Naive thymus-derived CD8-positive, alpha-beta T cell (primary cell): ENCODE measurements at regions not wholly inside any gene's neighbourhood (a gene's known extent, or its start where the extent isn't known, plus 50 kb on each side); places are given as distances from the start of the nearest gene placed in this dataset.
"Not testable (repeated sequence)": the region's sequence is repeated elsewhere in the genome, so short reads cannot be mapped to it uniquely, and the experiment has no call there.

Experiments
- ATAC-seq, 2 donors: fragments of 150-1000 bp; cut with Tn5 transposase in 1 of 2; sonication (Bioruptor Pico), chemical (Tn5 transposase) in 1 of 2; 1 replicate in 1 of 2; 2 replicates in 1 of 2; pipeline ENCODE4 v1.10.0; 2021; ENCODE audit warnings: mild to moderate bottlenecking in 2 of 2, moderate library complexity in 2 of 2
- POLR2A ChIA-PET: fragments of 350-600 bp; sonication (Branson Sonifier 250); formaldehyde crosslinking; loops from one replicate; lab custom pipeline; 2021; ENCODE audit warnings: antibody characterized with exemption; lab: Charles Lee
- DNase-seq, 10 donors: peaks; one replicate each; pipeline versions ENCODE4 v3.0.0 to v3.0.0-alpha.2; 2020 to 2022
- H3K27ac Mint-ChIP-seq, 10 donors: one replicate each; pipeline ENCODE4 v1.8.0; 2020 to 2022; ENCODE audit warnings: mild to moderate bottlenecking in 10 of 10, mixed read lengths in 10 of 10, moderate library complexity in 4 of 10, inconsistent platforms in 1 of 10
- H3K27me3 Mint-ChIP-seq, 5 donors: one replicate each; pipeline ENCODE4 v1.8.0; 2021 to 2022; ENCODE audit warnings: mixed read lengths in 5 of 5
- H3K36me3 Mint-ChIP-seq, 3 donors: one replicate each; pipeline ENCODE4 v1.8.0; 2020 to 2022; ENCODE audit warnings: mixed read lengths in 3 of 3, mild to moderate bottlenecking in 2 of 3, inconsistent platforms in 1 of 3
- H3K4me1 Mint-ChIP-seq, 4 donors: one replicate each; pipeline ENCODE4 v1.8.0; 2021 to 2022; ENCODE audit warnings: mixed read lengths in 4 of 4
- H3K4me3 Mint-ChIP-seq, 10 donors: one replicate each; pipeline ENCODE4 v1.8.0; 2020 to 2022; ENCODE audit warnings: mild to moderate bottlenecking in 10 of 10, mixed read lengths in 10 of 10, moderate library complexity in 6 of 10, inconsistent platforms in 1 of 10
- H3K9me3 Mint-ChIP-seq, 9 donors: one replicate each; pipeline ENCODE4 v1.8.0; 2020 to 2022; ENCODE audit warnings: mixed read lengths in 9 of 9, mild to moderate bottlenecking in 3 of 9, inconsistent platforms in 1 of 9, moderate library complexity in 1 of 9

- POLR2A ChIA-PET, result no interaction called here
- H3K4me1 Mint-ChIP-seq, result no peaks in the 10 kb centered on the region
- no peak overlapping the region for H3K4me3 Mint-ChIP-seq
- H3K9me3 Mint-ChIP-seq, result peaks cover 0 to 19% (median 3%) of the 10 kb centered on the region in 9 donors
- H3K36me3 Mint-ChIP-seq, result no peaks in the 10 kb centered on the region
- DNase-seq (no peak), ATAC-seq (no peak)
- no peaks in the 10 kb centered on the region for H3K27me3 Mint-ChIP-seq
- H3K27ac Mint-ChIP-seq, result no peak overlapping the region
Observed at GRCh38 chr2:188678882-188679281, 295.3 kb upstream of the COL3A1 start.

DNA sequence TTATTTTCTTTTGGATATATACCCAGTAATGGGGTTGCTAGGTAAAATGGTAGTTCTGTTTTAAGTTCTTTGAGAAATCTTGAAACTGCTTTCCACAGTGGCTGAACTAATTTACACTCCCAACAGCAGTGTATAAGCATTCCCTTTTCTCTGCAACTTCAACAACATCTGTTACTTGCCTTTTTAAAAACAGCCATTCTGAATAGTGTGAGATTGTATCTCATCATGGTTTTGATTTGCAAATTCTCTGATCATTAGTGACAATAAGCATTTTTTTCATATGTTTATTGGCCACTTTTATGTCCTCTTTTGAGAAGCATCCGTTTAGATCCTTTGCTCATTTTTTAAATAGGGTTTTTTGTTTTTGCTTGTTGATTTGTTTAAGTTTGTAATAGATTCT, 291.3 kb upstream of the COL3A1 start:
- POLR2A ChIA-PET, result no interaction called here

DNA sequence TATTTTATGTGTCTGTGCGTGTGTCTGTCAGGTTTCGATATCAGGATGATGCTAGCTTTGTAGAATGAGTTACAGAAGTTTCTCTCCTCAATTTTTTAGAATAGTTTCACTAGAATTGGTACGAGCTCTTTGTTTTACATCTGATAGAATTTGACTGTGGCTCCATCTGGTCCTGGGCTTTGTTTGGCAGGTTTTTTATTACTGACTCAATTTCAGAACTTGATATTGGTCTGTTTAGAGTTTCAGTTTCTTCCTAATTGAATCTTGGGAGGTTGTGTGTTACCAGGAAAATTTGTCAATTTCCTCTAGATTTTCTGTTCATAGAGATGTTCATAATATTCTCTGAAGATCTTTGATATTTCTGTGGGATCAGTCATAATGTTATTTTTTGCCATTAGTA, 289.4 kb upstream of the COL3A1 start:
- POLR2A ChIA-PET, result no interaction called here
- H3K27ac Mint-ChIP-seq, result no peak overlapping the region
- peaks cover 0 to 25% (median 8%) of the 10 kb centered on the region in 9 donors for H3K9me3 Mint-ChIP-seq
- no peak overlapping the region for H3K4me3 Mint-ChIP-seq
- ATAC-seq (no peak), DNase-seq (no peak)
- H3K4me1 Mint-ChIP-seq, result no peaks in the 10 kb centered on the region
- H3K36me3 Mint-ChIP-seq, result no peaks in the 10 kb centered on the region
- no peaks in the 10 kb centered on the region for H3K27me3 Mint-ChIP-seq

More for the DNA sequence above, 291.3 kb upstream of the COL3A1 start:
- no peak overlapping the region for H3K4me3 Mint-ChIP-seq
- no peaks in the 10 kb centered on the region for H3K27me3 Mint-ChIP-seq
- H3K4me1 Mint-ChIP-seq, result no peaks in the 10 kb centered on the region
- no peak overlapping the region for H3K27ac Mint-ChIP-seq
- ATAC-seq (no peak), DNase-seq (no peak)
- H3K36me3 Mint-ChIP-seq, result no peaks in the 10 kb centered on the region
- peaks cover 0 to 25% (median 4%) of the 10 kb centered on the region in 9 donors for H3K9me3 Mint-ChIP-seq

DNA sequence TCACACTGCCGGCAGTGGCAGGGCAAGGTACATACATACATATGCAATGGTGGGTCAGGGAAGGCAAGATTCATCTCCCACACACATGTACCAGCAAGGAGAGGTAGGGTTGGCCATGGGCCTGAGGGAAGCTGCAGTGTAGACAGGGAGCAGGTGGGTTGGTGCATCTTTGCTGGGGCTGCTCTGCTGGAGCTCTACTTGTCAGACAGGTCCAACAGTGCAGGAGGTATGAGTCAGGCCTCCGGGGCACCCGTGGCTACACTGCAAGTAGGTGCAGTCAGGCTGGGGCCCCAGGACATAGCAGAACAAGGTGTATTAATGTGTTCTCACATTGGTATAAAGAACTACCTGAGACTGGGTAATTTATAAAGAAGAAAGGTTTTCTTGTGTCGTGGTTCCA, 281.1 kb upstream of the COL3A1 start:
- no peaks in the 10 kb centered on the region for H3K4me1 Mint-ChIP-seq
- peaks cover 0 to 2% (median 0%) of the 10 kb centered on the region in 5 donors for H3K27me3 Mint-ChIP-seq
- ATAC-seq, result no peak
- H3K36me3 Mint-ChIP-seq, result no peaks in the 10 kb centered on the region
- peaks cover 0 to 14% (median 6%) of the 10 kb centered on the region in 9 donors for H3K9me3 Mint-ChIP-seq
- H3K4me3 Mint-ChIP-seq, result no peak overlapping the region
- no peak overlapping the region for H3K27ac Mint-ChIP-seq
- POLR2A ChIA-PET, result no interaction called here
- no peak for DNase-seq

- H3K9me3 Mint-ChIP-seq, result peaks cover 0 to 14% (median 4%) of the 10 kb centered on the region in 9 donors
- H3K27ac Mint-ChIP-seq, result no peak overlapping the region
- no peak for ATAC-seq
- no peaks in the 10 kb centered on the region for H3K4me1 Mint-ChIP-seq
- POLR2A ChIA-PET, result no interaction called here
- H3K36me3 Mint-ChIP-seq, result no peaks in the 10 kb centered on the region
- no peak for DNase-seq
- no peak overlapping the region for H3K4me3 Mint-ChIP-seq
- H3K27me3 Mint-ChIP-seq, result peaks cover 0 to 2% (median 0%) of the 10 kb centered on the region in 5 donors
Observed at GRCh38 chr2:188693771-188694170, 280.4 kb upstream of the COL3A1 start.

DNA sequence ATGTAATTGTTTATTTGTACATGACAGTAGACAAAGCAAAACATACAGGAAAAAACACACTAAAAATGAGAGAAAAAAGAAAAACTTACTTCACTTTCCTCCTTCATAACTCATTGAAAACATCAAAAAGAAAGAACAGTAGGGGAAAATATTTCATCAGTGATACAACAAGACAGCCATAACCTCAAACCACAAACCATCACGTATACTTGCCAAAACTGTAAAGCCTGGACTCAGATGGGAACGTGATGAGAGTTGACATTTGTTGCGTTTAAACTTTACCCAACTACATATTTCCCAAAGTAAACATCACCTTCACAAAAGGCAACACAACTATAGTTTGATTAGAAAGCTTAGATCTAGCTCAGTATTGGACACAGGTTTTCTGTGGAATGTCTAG, 278.2 kb upstream of the COL3A1 start:
- H3K36me3 Mint-ChIP-seq, result no peaks in the 10 kb centered on the region
- ATAC-seq, result no peak
- H3K27me3 Mint-ChIP-seq, result peaks cover 0 to 2% (median 0%) of the 10 kb centered on the region in 5 donors
- H3K4me1 Mint-ChIP-seq, result no peaks in the 10 kb centered on the region
- POLR2A ChIA-PET, result no interaction called here
- DNase-seq, result no peak
- no peak overlapping the region for H3K27ac Mint-ChIP-seq
- H3K4me3 Mint-ChIP-seq, result no peak overlapping the region
- H3K9me3 Mint-ChIP-seq, result peaks cover 0 to 16% (median 0%) of the 10 kb centered on the region in 9 donors

- H3K4me1 Mint-ChIP-seq, H3K27ac Mint-ChIP-seq, ATAC-seq, DNase-seq, H3K36me3 Mint-ChIP-seq, H3K27me3 Mint-ChIP-seq, H3K4me3 Mint-ChIP-seq, POLR2A ChIA-PET: not testable (repeated sequence)
- H3K9me3 Mint-ChIP-seq, result peaks cover 0 to 10% (median 0%) of the 10 kb centered on the region in 9 donors
Observed at GRCh38 chr2:188698151-188698550, 276.0 kb upstream of the COL3A1 start.

- DNase-seq (no peak), ATAC-seq (no peak)
- H3K4me1 Mint-ChIP-seq, result no peaks in the 10 kb centered on the region
- H3K36me3 Mint-ChIP-seq, result no peaks in the 10 kb centered on the region
- H3K9me3 Mint-ChIP-seq, result peaks cover 0 to 15% (median 1%) of the 10 kb centered on the region in 9 donors
- POLR2A ChIA-PET, result no interaction called here
- no peak overlapping the region for H3K27ac Mint-ChIP-seq
- H3K4me3 Mint-ChIP-seq, result no peak overlapping the region
- no peaks in the 10 kb centered on the region for H3K27me3 Mint-ChIP-seq
Observed at GRCh38 chr2:188701836-188702235, 272.3 kb upstream of the COL3A1 start.

GRCh38 chr2:188705191-188705590, 269.0 kb upstream of the COL3A1 start:
- H3K27me3 Mint-ChIP-seq, result no peaks in the 10 kb centered on the region
- POLR2A ChIA-PET, result no interaction called here
- DNase-seq, result no peak
- ATAC-seq, result no peak
- no peaks in the 10 kb centered on the region for H3K4me1 Mint-ChIP-seq
- H3K9me3 Mint-ChIP-seq, result peaks cover 0 to 13% (median 4%) of the 10 kb centered on the region in 9 donors
- H3K27ac Mint-ChIP-seq, result no peak overlapping the region
- H3K4me3 Mint-ChIP-seq, result no peak overlapping the region
- no peaks in the 10 kb centered on the region for H3K36me3 Mint-ChIP-seq

GRCh38 chr2:188713961-188714360, 260.2 kb upstream of the COL3A1 start:
- POLR2A ChIA-PET, result no interaction called here
- DNase-seq (no peak), ATAC-seq (no peak)
- Mint-ChIP-seq H3K36me3 (no peaks in the 10 kb centered on the region), H3K4me3 (no peak overlapping the region), H3K27me3 (no peaks in the 10 kb centered on the region), H3K9me3 (peaks cover 0 to 28% (median 9%) of the 10 kb centered on the region in 9 donors), H3K4me1 (no peaks in the 10 kb centered on the region), H3K27ac (no peak overlapping the region)

DNA sequence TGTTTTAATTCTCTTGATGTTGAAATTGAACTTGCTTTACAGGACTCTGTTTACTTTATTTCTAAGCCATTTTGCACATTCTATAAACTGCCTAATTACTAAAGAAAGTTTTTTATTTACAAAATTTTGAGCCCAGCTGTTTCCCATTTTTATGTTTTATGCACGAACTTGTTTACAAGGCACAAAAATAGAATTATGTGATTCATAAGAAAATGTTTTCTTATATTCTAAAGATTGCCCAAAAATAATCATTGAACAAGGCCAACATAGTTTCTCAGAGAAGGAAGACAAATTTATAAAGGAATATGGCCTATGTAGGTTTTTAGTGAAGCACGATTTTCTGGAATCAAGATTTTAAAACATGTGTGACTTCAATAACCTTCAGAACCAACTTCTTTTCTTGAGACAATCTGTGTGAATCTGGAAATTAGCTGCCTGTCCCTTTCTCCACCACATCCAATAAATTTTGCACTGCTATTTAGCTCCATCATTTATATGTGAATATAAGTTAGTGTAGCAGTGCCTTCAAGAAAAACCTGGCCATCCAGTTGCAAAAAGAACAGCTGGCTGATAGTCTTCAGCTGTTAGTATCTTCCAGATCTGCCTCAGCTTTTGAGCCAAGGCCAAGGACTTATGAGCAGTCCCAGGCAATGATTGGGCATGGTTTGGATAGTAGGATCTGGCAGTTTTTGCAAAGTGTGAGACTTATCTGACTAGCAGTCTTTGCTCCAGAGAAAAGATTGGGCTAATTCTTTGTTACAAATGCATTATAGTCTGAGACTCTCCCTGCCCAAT, 253.2 kb upstream of the COL3A1 start:
- DNase-seq, result no peak
- peaks cover 0 to 14% (median 0%) of the 10 kb centered on the region in 9 donors for H3K9me3 Mint-ChIP-seq
- ATAC-seq, result no peak
- no peaks in the 10 kb centered on the region for H3K27me3 Mint-ChIP-seq
- POLR2A ChIA-PET, result no interaction called here
- no peak overlapping the region for H3K27ac Mint-ChIP-seq
- H3K36me3 Mint-ChIP-seq, result no peaks in the 10 kb centered on the region
- H3K4me3 Mint-ChIP-seq, result no peak overlapping the region
- H3K4me1 Mint-ChIP-seq, result no peaks in the 10 kb centered on the region

GRCh38 chr2:188721784-188722183, 252.4 kb upstream of the COL3A1 start:
- Mint-ChIP-seq H3K9me3 (peaks cover 0 to 11% (median 0%) of the 10 kb centered on the region in 9 donors), H3K27ac (no peak overlapping the region), H3K27me3 (no peaks in the 10 kb centered on the region), H3K4me3 (no peak overlapping the region), H3K36me3 (no peaks in the 10 kb centered on the region), H3K4me1 (no peaks in the 10 kb centered on the region)
- POLR2A ChIA-PET, result no interaction called here
- ATAC-seq (no peak), DNase-seq (no peak)

DNA sequence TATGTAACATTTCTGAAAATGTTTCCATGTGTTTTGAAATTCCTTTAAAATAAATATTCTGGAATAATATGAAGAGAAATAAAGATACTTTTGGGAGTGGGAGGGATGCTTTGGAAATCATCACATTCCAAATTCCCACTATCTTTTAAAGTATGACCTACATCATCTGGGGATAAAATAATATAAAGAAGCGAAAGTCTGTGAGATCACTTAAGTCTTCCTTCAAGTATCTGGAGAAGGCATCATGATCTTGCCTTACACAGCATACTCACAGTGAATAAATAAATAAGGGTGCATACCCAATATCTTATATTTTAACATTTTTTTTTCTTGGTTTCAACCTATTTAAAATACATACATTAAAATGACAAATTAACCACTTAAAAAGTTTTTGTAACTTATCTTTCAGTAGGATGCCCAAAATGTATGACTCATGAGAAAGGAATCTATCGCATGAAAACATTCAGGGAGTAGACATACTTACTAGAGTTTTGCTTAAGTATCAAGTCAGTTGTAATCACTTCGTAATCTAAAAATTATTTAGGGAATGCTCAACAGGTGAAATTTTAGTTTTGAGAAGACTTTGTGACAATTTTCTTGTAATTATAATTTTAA, 248.3 kb upstream of the COL3A1 start:
- ATAC-seq, result no peak
- Mint-ChIP-seq H3K27ac (no peak overlapping the region), H3K4me3 (no peak overlapping the region), H3K9me3 (peaks cover 0 to 4% (median 0%) of the 10 kb centered on the region in 9 donors), H3K27me3 (no peaks in the 10 kb centered on the region), H3K36me3 (no peaks in the 10 kb centered on the region), H3K4me1 (no peaks in the 10 kb centered on the region)
- DNase-seq, result no peak
- POLR2A ChIA-PET, result no interaction called here
